Activated CD8-positive, alpha-beta T cell treated with anti-CD3 and anti-CD28 coated beads for 36 hours (primary cell): ENCODE measurements at regions not wholly inside any gene's neighbourhood (a gene's known extent, or its start where the extent isn't known, plus 50 kb on each side); places are given as distances from the start of the nearest gene placed in this dataset.

ENCODE experiments used
- ATAC-seq: fragments of 200-7000 bp; cut with Tn5 transposase; one replicate; pipeline ENCODE4 v1.10.0; 2021; ENCODE audit warnings: mild to moderate bottlenecking, moderate library complexity
- CTCF ChIA-PET: fragments of 350-600 bp; sonication (Branson Sonifier 250); formaldehyde crosslinking; loops from one replicate; lab custom pipeline; 2021; ENCODE audit warnings: antibody characterized with exemption; lab: Charles Lee
- POLR2A ChIA-PET: fragments of 350-600 bp; sonication (Branson Sonifier 250); formaldehyde crosslinking; loops from one replicate; lab custom pipeline; 2021; ENCODE audit warnings: antibody characterized with exemption; lab: Charles Lee
- DNase-seq: peaks from one replicate; pipeline ENCODE4 v3.0.0-alpha.2; 2020
- H3K27ac Mint-ChIP-seq: one replicate; pipeline ENCODE4 v1.8.0; 2021; ENCODE audit warnings: mild to moderate bottlenecking, mixed read lengths
- H3K27me3 Mint-ChIP-seq: one replicate; pipeline ENCODE4 v1.8.0; 2021; ENCODE audit warnings: mixed read lengths
- H3K36me3 Mint-ChIP-seq: one replicate; pipeline ENCODE4 v1.8.0; 2021; ENCODE audit warnings: low read depth, mixed read lengths
- H3K4me1 Mint-ChIP-seq: one replicate; pipeline ENCODE4 v1.8.0; 2021; ENCODE audit warnings: low read depth, mixed read lengths
- H3K4me3 Mint-ChIP-seq: one replicate; pipeline ENCODE4 v1.8.0; 2021; ENCODE audit warnings: mild to moderate bottlenecking, moderate library complexity, mixed read lengths
- H3K9me3 Mint-ChIP-seq: one replicate; pipeline ENCODE4 v1.8.0; 2021; ENCODE audit warnings: mixed read lengths
- intact Hi-C: fragments of 100-400 bp; cut with micrococcal nuclease; formaldehyde crosslinking; loops from one replicate; pipeline ENCODE4 v1.10.0; 2022
- TF ChIP-seq, protein P1 (sequence below): fragments of 200-600 bp; IDR thresholded peaks from one replicate; pipeline ENCODE4 v1.8.0; 2022; ENCODE audit warnings: antibody characterized with exemption, mild to moderate bottlenecking

DNA sequence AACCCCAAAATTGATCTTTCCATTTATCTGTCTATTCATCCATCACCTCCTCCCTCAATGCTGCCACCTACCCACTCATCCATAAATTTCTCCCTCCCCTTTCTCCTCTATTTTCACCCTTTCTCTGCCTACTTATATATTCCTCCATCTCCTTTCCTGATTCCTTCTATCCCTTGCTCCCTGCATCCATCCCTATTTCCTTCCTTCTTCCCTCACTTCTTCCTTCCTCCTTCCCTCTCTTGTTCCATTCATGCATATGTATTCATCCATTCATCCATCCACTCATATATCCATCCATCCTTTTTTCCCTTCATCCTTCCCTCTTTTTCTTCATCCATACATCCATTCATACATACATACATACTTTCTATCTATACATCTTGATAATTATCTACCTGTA is 76.3 kb upstream of the GGTLC1 start:
- H3K4me3 Mint-ChIP-seq, result no peak overlapping the region
- no peak for DNase-seq
- H3K9me3 Mint-ChIP-seq, result peaks cover 7% of the 10 kb centered on the region
- no peak for ATAC-seq
- no peaks in the 10 kb centered on the region for H3K27me3 Mint-ChIP-seq
- POLR2A ChIA-PET, result no interaction called here
- H3K27ac Mint-ChIP-seq, result no peak overlapping the region
- no peaks in the 10 kb centered on the region for H3K36me3 Mint-ChIP-seq
- intact Hi-C loops, result no loop called here
- CTCF ChIA-PET, result interaction anchor here (1.1 kb wide), 1 partner anchor 128 kb away, joined by 3 read pairs; no protein-coding TSS in a partner anchor
- peaks cover 15% of the 10 kb centered on the region for H3K4me1 Mint-ChIP-seq
- TF ChIP-seq, protein P1, sequence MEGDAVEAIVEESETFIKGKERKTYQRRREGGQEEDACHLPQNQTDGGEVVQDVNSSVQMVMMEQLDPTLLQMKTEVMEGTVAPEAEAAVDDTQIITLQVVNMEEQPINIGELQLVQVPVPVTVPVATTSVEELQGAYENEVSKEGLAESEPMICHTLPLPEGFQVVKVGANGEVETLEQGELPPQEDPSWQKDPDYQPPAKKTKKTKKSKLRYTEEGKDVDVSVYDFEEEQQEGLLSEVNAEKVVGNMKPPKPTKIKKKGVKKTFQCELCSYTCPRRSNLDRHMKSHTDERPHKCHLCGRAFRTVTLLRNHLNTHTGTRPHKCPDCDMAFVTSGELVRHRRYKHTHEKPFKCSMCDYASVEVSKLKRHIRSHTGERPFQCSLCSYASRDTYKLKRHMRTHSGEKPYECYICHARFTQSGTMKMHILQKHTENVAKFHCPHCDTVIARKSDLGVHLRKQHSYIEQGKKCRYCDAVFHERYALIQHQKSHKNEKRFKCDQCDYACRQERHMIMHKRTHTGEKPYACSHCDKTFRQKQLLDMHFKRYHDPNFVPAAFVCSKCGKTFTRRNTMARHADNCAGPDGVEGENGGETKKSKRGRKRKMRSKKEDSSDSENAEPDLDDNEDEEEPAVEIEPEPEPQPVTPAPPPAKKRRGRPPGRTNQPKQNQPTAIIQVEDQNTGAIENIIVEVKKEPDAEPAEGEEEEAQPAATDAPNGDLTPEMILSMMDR, result no peak

DNA sequence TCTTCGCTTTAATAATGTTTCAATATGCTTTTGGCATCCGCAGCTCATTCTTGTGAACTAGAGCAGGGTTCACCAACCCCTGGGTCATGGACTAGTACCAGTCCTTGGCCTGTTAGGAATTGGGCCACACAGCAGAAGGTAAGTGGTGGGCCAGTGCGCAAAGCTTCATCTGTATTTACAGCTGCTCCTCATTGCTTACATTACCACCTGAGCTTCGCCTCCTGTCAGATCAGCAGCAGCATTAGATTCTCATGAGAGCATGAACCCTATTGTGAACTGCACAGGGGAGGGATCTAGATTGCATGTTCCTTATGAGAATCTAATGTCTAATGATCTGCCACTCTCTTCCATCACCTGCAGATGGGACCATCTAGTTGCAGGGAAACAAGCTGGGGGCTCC is 75.5 kb upstream of the GGTLC1 start:
- intact Hi-C loops, result no loop called here
- Mint-ChIP-seq H3K4me1 (peaks cover 15% of the 10 kb centered on the region), H3K36me3 (no peaks in the 10 kb centered on the region), H3K4me3 (no peak overlapping the region), H3K9me3 (peaks cover 5% of the 10 kb centered on the region), H3K27me3 (no peaks in the 10 kb centered on the region), H3K27ac (no peak overlapping the region)
- ATAC-seq (no peak), DNase-seq (no peak)
- ChIA-PET POLR2A (interaction anchor here (0.5 kb wide), 1 partner anchor 972 kb away, joined by 3 read pairs; no protein-coding TSS in a partner anchor), CTCF (no interaction called here)
- TF ChIP-seq, protein P1, result no peak

DNA sequence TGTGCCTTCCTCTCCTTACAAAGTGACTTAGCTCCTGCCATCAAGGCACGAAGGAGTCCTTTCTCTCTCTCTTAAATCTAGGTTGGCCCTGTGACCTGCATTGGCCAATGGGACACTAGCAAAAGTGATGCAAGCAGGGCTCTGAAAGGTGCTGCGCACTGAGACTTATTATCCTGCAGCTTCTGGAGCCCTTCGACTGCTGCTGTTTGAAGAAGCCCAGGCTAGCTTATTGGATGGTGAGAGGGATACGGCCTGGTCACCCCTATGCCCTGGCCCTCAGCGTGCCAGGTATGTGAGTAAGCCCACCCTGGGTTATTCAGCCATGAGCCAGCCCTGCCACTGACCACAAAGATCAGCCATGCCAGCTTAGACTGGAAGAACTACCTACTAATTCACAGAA is 74.5 kb upstream of the GGTLC1 start:
- H3K27me3 Mint-ChIP-seq, result no peaks in the 10 kb centered on the region
- H3K4me3 Mint-ChIP-seq, result no peak overlapping the region
- TF ChIP-seq, protein P1, result no peak
- POLR2A ChIA-PET, result no interaction called here
- H3K36me3 Mint-ChIP-seq, result no peaks in the 10 kb centered on the region
- DNase-seq (no peak), ATAC-seq (no peak)
- H3K27ac Mint-ChIP-seq, result no peak overlapping the region
- H3K9me3 Mint-ChIP-seq, result peaks cover 1% of the 10 kb centered on the region
- CTCF ChIA-PET, result interaction anchor here (1.4 kb wide), 1 partner anchor 9 kb away, joined by 7 read pairs; no protein-coding TSS in a partner anchor
- peaks cover 15% of the 10 kb centered on the region for H3K4me1 Mint-ChIP-seq
- intact Hi-C loops, result no loop called here

- Mint-ChIP-seq H3K36me3 (no peaks in the 10 kb centered on the region), H3K4me1 (peaks cover 6% of the 10 kb centered on the region), H3K9me3 (no peaks in the 10 kb centered on the region), H3K4me3 (no peak overlapping the region), H3K27ac (no peak overlapping the region), H3K27me3 (no peaks in the 10 kb centered on the region)
- ChIA-PET POLR2A (interaction anchor here (0.7 kb wide), 1 partner anchor 1334 kb away, joined by 4 read pairs; no protein-coding TSS in a partner anchor), CTCF (no interaction called here)
- no peak for ATAC-seq
- no peak for DNase-seq
- intact Hi-C loops, result no loop called here
- TF ChIP-seq, protein P1, result no peak
Observed at GRCh38 chr20:24060851-24061590, 72.4 kb upstream of the GGTLC1 start.

DNA sequence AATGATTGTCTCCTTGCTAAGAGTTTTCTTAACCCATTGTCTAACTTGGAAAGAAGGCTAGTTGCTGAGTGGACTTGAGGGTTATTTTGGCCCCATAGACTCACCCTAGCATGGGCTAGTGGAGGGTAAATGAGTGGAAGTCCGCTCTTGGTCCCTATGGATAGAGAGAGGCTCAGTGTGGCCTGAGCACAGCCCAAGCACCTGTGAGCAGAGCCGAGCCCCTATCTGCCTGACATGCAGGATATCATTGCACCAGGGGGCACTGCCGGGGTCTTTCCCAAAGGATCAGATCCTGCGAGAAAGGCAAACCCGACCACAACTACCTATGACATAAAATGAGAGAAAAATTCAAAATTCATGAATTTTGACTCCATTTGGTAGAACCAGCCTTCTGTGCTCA is 70.6 kb upstream of the GGTLC1 start:
- Mint-ChIP-seq H3K9me3 (no peaks in the 10 kb centered on the region), H3K27ac (no peak overlapping the region), H3K4me3 (no peak overlapping the region), H3K27me3 (no peaks in the 10 kb centered on the region), H3K36me3 (no peaks in the 10 kb centered on the region), H3K4me1 (no peaks in the 10 kb centered on the region)
- intact Hi-C loops, result no loop called here
- TF ChIP-seq, protein P1, result no peak
- POLR2A ChIA-PET, result no interaction called here
- DNase-seq (no peak), ATAC-seq (no peak)
- CTCF ChIA-PET, result no interaction called here
